Dedifferentiated amniotic fluid mesenchymal stem cell (primary cell): ENCODE measurements at regions not wholly inside any gene's neighbourhood (a gene's known extent, or its start where the extent isn't known, plus 50 kb on each side); places are given as distances from the start of the nearest gene placed in this dataset.
"Not testable (repeated sequence)": the region's sequence is repeated elsewhere in the genome, so short reads cannot be mapped to it uniquely, and the experiment has no call there.

ENCODE experiments used
- DNase-seq: peaks from one replicate; pipeline ENCODE4 v3.0.0-alpha.2; 2016; ENCODE audit errors: extremely low spot score

DNA sequence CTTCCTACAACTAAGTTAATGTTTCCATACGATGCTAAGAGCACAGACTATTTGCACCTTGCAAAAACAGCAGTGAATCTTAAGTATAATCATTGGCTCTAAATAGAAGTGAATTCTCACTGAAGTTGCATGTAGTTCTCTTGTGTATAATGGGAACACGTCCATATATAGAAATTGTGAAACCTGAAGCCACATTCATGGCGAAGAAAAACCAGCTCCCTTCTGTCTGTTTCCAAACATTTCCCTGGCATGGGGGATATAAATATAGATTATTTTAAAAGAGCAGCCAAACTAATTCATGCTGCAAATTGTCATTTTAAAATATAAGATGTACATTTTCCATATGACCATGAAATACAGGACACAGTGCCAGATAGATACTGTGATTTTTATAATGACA, 71.1 kb downstream of the TRAM1L1 start:
- no peak for DNase-seq

DNA sequence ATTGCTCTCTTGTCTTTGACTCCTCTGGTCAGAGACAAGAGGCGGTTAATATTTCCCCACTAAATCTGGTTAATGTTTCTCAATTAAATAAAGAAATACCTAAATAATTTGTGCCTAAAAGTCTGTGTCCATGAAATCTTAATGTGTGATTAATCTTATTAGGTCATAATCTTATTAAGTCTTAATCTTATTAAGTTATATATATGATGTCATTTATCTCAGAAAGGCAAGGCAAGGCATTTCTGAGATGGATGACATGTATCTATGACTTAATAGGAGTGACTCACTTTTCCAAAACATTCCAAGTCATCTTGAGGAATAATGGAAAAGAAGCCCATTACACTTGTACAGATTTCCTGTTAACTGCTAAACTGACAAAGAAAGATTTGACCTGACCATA, 74.7 kb downstream of the TRAM1L1 start:
- DNase-seq, result no peak

DNA sequence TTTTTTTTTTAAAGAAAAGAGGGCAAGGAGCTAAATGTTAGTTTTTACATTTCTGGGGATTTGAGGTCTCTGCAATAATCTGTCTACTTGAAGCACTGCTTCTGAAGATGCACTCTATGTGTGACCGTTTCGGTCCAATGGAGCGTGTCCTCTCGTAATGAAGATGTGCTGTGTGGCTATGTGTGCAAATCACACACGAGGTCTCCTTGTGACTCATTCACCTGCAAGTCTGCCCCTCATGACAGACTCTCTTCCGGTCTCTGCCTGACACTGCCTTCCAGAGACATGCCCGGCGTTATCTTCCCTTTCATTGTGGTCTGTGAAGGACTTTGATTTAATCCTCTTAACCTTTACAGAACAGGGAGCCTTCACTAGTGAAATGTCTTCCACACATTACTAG, 84.3 kb downstream of the TRAM1L1 start:
- DNase-seq, result no peak

DNA sequence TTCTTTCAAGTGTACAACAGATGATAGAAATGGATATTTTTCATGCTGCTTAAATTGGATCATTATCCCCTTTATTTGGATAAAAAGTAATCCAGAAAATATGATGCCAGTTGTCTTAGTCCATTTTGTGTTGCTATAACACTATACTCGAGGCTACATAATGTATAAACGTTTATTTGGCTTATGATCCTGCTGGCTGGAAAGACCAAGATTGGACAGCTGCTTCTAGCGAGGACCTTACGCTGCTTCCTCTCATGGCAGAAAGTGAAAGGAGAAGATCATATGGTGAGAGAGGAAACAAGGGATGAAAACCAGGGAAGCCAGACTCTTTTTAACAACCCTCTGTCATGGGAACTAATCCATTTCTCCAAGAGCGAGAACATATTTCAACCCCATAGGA, 102.7 kb downstream of the TRAM1L1 start:
- DNase-seq, result no peak

DNA sequence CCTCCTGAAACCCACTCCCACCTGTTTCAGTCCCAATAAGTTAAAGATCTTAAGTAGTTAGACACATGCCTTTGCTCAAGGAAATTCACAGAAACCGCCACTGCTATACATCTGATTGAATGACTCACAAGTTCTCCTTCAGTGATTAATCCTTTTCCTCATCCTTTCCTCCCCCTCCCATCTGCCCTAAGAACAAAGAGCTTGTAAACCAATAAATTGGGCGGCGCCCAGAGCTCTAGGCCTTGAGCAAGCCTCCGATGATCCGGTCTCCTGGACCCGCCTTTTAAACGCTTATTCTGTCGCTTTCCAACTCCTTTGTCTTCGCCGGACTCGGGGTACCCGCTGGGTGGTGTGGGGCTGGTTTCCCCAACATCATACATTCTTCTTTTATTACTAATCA, 104.9 kb downstream of the TRAM1L1 start:
- DNase-seq, result not testable (repeated sequence)

DNA sequence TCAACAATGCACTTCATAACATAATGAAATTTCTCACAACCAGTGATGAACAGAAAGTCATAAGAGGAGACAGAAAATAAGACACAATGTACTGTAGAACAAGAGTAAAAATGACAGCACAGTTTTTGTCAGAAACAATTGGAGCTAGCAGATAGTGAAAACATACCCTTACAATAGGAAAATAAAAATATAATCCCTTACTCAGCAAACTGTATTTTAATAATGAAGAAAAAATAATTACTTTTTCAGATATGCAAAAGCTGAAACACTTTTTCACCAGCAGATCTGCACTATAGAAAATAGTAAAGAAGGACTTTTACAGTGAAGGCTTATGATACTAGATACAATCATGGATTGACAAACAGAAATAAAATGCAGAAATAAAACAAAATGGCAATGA, 126.3 kb downstream of the TRAM1L1 start:
- DNase-seq, result no peak

DNA sequence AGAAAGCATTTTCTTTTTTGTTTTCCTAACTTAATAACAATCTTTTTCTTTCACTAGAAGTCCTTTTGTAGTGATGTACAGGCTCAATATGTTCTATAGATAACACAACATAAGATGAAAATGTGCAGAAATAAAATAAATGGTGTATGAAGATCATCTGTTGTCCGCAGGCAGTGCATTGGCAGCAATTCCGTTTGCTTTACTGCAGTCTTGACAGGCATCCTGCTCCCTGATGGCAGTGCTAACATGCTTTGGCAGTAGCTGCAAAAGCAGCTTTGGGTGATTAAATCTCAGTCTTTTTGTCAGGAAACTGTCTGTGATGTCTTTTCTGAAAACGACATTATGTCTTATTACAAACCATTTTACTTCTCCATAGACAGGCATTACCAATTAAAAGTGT, 131.4 kb downstream of the TRAM1L1 start:
- DNase-seq, result no peak

DNA sequence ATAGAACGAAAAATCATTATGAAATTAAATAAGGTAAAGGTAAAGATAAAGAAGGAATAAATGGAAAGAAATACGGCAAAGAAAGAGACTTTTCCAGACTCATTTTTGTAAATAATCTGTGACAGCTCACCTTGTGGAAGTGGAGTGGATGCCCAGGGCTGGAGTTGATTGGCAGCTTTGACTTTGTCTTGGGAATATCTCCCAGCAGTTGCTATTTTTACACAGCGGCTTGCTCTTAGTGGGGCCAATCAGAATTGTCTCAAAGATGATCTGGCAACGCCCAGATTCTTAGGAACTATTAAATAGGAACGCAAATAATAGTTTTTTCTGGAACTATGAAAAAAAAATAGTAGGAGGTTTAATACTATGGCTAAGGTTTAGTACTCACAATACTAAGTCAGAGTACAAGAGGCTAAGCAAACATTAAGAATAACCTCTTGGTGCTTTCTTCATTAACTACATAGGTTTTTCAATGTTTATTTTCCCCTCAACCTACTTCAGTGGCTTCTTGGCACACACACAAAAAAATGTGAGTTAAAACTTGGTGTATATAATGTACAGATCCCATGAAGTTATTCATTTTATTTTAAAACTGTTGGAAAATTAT, 132.7 kb downstream of the TRAM1L1 start:
- no peak for DNase-seq

DNA sequence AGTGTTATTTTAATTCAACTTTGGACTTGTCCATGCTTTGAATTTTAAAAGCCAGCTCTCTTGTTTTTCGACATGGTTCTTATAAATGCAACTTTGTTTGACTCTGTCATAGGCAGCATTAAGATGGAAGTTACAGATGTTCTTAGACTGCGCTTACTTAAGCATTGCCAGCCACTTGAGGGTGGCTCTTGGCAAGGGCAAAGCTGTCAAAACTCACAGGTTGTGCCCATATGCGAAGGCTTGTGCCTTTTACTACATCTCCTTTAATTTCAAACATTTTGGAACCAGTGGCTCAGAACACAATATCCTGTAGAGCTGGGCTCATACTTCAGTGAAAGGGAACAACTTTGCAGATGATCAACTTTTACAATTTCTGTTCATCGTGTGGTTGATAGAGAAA, 135.5 kb downstream of the TRAM1L1 start:
- no peak for DNase-seq

DNA sequence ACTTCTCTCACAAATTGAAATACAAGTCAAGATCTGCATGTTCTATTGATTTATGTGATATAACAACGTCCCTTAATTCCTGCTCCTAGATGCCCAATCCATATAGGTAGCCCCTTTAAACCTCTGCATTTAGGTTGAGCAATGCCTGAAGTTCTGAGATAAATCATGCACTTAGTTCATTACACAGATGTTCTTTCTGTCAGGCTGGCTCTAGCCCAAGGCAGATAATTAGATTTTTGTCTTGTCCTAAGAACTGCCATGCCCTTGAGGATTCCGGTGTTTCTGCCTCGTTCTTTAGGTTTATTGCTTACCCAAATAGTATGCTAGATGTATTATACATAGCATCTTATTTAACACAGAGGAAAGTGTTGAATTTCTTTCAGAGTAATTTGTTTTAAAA, 143.1 kb downstream of the TRAM1L1 start:
- no peak for DNase-seq

DNA sequence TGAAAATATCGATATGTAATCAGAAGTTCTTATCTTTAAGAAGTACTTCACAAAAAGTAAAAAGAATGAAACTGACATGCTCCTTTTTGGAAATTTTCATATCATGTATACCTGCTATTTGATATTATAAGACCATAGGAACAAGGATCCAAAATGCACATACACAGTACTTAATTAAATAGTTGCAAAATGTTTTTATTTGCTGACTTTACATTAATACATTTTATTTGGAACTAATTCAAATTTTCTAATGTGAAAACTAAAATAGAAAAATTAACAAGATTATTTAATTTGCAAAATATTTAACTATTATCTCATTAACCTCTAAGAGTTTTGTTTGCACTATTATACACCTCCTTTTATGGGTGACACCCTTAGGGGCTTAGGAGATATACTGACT, 155.0 kb downstream of the TRAM1L1 start:
- DNase-seq, result no peak

DNA sequence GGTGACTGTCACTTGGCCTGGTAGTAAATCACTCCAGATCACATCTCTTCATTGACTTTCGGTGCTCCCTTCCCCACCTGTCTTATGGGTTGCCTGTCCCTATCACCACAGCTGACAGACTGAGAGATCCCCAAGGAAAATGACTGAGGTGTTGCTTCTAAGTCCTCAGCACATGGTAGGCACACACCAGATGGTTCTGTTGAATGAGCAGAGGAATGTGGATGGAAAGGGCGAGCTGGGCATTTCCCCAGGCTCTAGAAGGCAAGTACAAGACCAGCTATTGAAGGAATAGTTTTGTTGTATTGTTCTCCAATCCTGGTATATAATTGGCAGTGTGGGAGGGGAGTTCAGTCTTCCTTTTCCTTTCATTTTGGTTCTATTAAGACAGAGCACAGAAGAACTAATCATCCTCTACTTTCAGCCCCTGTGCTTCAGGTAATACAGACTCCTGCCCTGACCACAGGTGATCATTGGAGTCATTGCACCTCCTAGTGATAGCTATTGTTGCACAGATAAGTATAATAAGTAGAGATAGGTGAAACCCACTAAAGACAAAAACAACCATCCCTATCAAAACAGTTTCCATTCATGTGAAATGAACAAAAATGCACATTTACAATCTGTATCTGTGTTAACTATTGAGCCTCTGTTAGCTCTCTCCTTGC, 158.6 kb downstream of the TRAM1L1 start:
- no peak for DNase-seq

DNA sequence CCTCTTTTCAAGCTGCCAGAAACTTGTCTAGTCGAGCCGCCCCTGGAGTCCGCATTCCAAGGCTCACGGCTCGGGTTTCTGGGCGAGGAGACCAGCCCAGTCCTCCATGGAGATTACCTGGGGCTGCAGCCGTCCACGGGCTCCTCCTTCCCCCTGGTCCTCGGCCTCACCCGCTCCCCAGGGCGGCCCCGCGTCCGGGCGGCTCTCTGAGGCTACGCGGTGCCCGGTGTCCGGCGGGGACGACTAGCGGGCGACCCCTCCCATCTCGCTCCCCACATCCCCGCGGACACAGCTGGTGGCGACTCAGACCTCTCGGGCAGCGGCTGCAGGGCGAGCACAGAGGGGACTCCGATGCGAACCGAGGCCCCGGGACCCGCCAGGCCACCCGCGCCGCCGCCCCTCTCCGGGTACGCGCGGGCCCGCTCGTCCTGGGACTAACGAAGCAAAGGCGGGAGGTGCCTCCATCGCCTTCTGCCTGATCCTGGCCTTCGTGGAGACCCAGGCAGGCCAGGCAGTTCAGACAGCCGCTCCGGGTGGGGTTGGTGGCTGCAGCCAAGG, 159.4 kb downstream of the TRAM1L1 start:
- DNase-seq, result no peak

DNA sequence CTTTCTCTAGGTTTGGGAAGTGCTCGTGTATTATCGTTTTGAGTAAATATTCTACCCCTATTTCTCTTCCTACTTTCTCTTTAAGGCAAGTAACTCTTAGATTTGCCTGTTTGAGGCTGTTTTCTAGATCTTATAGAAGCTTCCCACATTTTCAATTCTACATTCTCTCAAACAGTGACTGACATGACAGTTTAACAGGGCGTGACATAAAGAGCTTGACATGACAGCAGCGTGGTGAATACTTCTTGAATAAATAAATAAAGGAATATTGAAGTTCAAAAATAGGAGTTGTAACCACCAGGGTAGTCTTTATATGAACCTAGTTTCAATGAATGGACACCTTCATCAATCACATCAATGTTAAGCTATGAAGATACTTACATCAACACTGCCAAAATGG, 162.0 kb downstream of the TRAM1L1 start:
- no peak for DNase-seq

DNA sequence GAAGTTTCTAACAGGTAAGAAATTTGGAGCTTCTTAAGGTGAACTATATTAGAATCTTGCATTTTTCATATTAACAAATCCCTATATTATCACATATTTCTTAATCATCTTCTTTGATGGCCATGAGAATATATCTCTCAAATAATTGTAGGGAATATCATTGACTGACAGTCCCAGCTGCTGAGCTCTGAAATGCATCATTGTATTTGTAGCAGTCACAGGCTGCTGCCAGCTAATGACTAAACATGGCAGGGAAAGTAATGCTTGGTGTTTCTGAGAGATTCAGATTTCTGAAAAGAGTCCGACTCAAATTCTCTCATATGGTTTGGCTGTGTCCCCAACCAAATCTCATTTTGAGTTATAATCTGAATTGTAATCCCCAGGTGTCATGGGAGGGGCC, 171.9 kb downstream of the TRAM1L1 start:
- no peak for DNase-seq

DNA sequence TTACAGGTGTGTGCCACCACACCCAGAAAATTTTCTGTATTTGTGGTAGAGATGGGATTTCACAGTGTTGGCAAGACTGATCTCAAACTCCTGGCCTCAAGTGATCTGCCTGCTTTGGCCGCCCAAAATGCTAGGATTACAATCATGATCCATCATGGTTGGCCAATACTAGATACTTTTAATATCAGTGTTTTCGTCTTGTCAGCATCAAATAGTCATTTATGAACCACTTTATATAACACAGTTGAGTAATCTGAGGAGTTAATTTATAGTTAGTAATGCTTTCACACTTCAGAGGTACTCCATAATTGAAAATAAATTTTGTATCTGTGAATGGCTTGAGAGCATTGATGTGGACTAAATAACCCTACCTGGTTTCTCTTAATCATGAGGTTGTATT, 178.6 kb downstream of the TRAM1L1 start:
- DNase-seq, result no peak

DNA sequence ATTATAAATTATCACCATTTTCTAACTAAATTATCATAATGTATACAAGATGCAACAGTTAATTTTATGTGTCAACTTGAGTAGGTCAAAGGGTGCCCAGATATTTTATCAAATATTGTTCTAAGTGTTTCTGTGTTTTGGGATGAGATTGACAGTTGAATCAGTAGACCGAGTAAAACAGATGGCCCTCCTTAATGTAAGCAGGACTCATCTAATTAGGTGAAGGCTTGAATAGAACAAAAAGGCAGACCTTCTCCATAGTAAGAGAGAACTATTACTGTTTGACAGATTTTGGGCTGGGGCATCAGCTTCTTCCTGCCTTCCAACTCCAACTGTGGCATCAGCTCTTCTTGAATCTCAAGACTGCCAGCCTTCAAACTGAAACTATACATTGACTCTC, 185.8 kb downstream of the TRAM1L1 start:
- no peak for DNase-seq

DNA sequence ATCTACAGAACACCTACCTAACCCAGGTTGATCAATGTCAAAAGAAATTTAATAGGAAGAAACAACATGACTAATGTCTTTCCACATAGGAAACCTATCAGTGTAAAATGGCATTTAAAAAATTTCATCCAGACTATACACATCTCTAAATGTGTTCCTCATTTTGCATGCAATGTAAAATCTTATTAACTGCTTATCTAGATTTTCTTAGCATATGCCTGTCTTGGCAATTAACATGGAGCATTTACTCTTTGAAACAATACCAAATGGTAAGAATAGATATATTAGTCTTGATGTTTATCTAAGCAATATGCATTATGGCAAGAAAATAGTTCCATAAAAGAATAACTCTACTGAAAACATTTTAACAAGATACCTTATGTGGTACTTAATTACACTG, 199.8 kb downstream of the TRAM1L1 start:
- DNase-seq, result no peak

DNA sequence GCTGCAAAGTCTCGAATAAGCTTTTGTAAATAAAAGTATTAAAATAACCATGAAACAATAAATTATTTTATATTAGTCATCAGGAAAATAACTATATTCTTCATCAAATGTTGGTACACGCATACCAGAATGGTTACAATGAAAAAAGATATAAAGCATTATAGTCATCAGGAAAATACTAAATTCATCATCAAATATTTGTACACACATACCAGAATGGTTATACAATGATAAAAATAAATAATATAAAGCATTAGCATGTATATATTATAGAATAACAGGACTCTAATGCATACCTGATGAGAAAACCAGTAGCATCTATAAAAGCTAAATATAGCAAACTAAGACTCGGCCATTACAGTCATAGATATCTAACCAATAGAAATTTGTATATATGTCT, 202.9 kb downstream of the TRAM1L1 start:
- no peak for DNase-seq

DNA sequence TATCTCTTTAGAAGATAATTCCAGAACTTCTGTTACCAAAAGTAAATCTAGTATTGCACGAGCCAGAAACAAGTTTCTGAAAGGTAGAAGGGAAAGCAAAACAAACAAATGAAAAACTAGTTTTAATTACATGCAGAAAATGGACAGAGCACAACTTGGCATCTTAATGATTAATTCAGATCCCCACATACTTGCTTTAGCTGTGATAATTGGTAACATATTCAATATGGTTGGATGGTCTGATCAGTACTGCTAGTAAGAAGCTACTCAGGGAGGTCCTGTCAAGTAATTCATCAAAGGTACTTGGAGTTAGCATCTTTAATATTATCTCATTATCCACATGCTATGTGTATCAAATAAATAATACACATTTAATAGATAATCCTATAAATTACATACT, 204.3 kb downstream of the TRAM1L1 start:
- DNase-seq, result no peak

DNA sequence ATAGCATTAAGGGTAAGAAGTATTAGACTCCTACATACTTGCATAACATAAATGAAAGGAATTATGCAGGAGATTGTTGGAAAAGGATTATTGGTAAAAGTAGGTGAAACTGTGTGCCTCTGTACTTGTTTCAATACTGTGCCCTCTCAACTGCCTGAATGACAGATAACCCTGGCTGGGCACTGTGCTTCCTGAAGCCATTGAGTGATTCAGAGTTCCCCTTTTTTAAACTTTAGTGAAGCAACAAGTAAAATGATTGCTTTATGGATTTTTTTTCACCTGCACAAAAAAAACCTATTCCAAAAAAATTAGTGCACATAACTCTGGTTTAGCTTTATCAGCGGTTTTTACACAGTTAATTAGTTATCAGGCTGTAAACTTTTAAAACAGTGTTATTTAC, 204.8 kb downstream of the TRAM1L1 start:
- no peak for DNase-seq

DNA sequence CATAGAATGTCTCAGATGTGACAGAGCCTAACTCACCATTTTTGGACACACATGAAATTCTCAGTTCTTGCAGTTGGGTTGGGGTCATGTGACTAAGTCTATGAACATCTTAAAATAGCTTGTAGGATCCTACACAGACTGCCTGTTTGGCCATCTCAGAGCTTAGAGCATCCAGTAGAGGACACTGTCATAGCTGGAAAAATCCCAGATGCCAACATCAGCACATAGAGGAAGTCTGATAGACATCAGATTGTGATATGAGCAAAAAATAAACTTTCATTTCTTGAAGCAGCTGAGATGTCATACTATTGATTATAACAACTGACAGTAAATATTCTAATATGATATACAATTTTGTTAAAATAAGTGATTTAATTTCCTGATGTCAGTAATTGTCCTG, 207.1 kb downstream of the TRAM1L1 start:
- DNase-seq, result no peak

DNA sequence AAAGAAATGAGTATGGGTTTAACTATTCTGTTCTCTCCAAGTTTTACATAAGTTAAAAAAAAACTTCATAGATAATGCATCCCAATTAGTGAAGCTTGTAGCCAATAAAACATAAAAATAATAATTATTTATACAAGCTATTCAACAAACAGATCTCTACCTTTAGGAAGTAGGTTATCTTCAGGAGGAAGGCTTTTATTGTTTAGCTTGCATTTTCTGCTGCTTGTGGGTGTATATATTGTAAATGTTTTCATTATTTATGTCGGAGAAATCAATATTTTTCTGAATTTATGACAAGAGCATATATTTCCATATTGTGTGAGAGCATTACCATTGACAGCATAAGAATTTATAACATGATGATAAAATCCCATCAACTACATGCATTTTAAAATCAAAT, 208.3 kb downstream of the TRAM1L1 start:
- no peak for DNase-seq

DNA sequence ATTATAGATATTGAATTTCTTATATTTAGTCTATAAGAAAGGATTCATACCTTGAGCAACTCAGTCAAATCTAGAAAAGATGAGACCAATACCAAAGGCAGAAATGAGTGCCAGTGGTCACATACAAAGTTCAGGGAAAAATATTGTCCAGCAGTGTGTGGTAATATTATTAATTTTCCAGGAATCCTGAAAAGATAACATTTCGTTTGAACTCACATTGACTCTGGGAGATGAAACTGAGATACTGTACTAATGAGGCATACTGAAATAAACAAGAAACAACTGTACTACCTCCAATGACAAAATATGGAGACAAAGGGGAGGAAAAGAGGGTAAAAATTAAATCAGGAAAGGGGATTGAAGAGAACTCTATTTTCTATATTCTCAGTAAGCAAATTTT, 212.4 kb downstream of the TRAM1L1 start:
- DNase-seq, result no peak
